Stomach (tissue), 8 donors: ENCODE measurements at regions not wholly inside any gene's neighbourhood (a gene's known extent, or its start where the extent isn't known, plus 50 kb on each side); places are given as distances from the start of the nearest gene placed in this dataset.

Experiments
- DNase-seq, 2 donors: peaks; one replicate each; pipeline versions ENCODE4 v3.0.0 to v3.0.0-alpha.2; 2013 to 2019
- H3K27ac ChIP-seq, 5 donors: fragments of 200-600 bp in 4 of 5; sonication (generic) in 4 of 5; one replicate each; pipeline ENCODE4 v1.5.1; 2013 to 2019; ENCODE audit warnings: mild to moderate bottlenecking in 1 of 5, moderate library complexity in 1 of 5
- H3K27me3 ChIP-seq, 3 donors: fragments of 200-600 bp; sonication (generic); one replicate each; pipeline ENCODE4 v1.5.1; 2017 to 2019; ENCODE audit warnings: mixed run types in 1 of 3
- H3K36me3 ChIP-seq, 4 donors: fragments of 200-600 bp; sonication (generic); 1 replicate in 3 of 4; 2 replicates in 1 of 4; pipeline ENCODE4 v1.5.1; 2016 to 2019
- H3K4me1 ChIP-seq, 4 donors: fragments of 200-600 bp; sonication (generic); one replicate each; pipeline ENCODE4 v1.5.1; 2016 to 2019
- H3K4me3 ChIP-seq, 4 donors: fragments of 200-600 bp; sonication (generic) in 3 of 4; one replicate each; pipeline ENCODE4 v1.5.1; 2016 to 2019; ENCODE audit warnings: mild to moderate bottlenecking in 1 of 4
- H3K9me3 ChIP-seq, 4 donors: fragments of 200-600 bp; sonication (generic); one replicate each; pipeline ENCODE4 v1.5.1; 2016 to 2019
- EP300 ChIP-seq: sonication (generic); formaldehyde crosslinking; IDR thresholded peaks from one replicate; pipeline ENCODE4 v1.6.1; 2017; ENCODE audit warnings: antibody characterized with exemption
- POLR2A ChIP-seq, 4 donors: fragments of 450-650 bp; IDR thresholded peaks; one replicate each; pipeline ENCODE4 v1.6.1; 2016; ENCODE audit warnings: antibody characterized with exemption in 4 of 4, control low read depth in 2 of 4, mild to moderate bottlenecking in 1 of 4, moderate library complexity in 1 of 4
- POLR2AphosphoS5 ChIP-seq, 3 donors: sonication (generic); formaldehyde crosslinking; IDR thresholded peaks; one replicate each; pipeline ENCODE4 v1.6.1; 2016; ENCODE audit warnings: antibody characterized with exemption in 3 of 3
- WGBS, 5 donors: extraction: QIAGEN DNeasy Blood & Tissue Kit in 3 of 5; methylation state at CpG; one replicate each; pipeline versions ENCODE4 v1.1.5 to v1.1.7; 2013 to 2018; 5-methylcytosine and 5-hydroxymethylcytosine counted together
- intact Hi-C: fragments of 100-400 bp; cut with DNase I; formaldehyde crosslinking; loops from one replicate; pipeline ENCODE4 v1.15.1; 2023; ENCODE audit warnings: low total_unique reads
- TF ChIP-seq, protein P1 (sequence below), 7 experiments: fragments of 450-650 bp in 4 of 7; fragments of 200-600 bp in 3 of 7; sonication (generic) in 3 of 7; IDR thresholded peaks; one replicate each; pipeline ENCODE4 v1.5.1; 2016 to 2019; ENCODE audit warnings: antibody characterized with exemption in 7 of 7, control low read depth in 2 of 7, mild to moderate bottlenecking in 1 of 7
- donor health status: healthy with polysubstance abuse.
- donor health status: Bipolar disorder and iron deficiency.
- donor health status: healthy.

DNA sequence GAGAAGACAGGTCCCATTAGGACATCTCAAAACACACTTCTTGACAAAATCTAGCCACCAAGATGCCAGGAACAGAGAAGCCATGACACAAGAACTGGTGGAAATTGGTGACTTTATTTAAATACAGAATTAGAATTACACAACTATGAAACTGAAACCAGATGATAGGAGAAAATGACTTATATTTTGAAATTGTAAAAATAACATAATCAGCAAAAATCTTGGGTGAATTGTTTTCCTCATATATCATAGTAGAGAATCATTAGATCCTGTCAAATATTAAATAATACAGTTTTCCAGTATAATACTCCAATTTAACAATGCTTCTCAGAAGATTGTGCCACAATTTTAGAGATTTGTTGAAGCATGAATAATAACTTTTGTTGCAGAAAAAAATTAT lies 81.5 kb upstream of the MROH9 start:
- H3K36me3 ChIP-seq, result no peaks in the 10 kb centered on the region
- H3K27ac ChIP-seq, result no peak overlapping the region
- DNase-seq, result no peak
- H3K27me3 ChIP-seq, result no peaks in the 10 kb centered on the region
- H3K9me3 ChIP-seq, result no peaks in the 10 kb centered on the region
- intact Hi-C loops, result no loop called here
- H3K4me1 ChIP-seq, result no peaks in the 10 kb centered on the region
- TF ChIP-seq, protein P1, sequence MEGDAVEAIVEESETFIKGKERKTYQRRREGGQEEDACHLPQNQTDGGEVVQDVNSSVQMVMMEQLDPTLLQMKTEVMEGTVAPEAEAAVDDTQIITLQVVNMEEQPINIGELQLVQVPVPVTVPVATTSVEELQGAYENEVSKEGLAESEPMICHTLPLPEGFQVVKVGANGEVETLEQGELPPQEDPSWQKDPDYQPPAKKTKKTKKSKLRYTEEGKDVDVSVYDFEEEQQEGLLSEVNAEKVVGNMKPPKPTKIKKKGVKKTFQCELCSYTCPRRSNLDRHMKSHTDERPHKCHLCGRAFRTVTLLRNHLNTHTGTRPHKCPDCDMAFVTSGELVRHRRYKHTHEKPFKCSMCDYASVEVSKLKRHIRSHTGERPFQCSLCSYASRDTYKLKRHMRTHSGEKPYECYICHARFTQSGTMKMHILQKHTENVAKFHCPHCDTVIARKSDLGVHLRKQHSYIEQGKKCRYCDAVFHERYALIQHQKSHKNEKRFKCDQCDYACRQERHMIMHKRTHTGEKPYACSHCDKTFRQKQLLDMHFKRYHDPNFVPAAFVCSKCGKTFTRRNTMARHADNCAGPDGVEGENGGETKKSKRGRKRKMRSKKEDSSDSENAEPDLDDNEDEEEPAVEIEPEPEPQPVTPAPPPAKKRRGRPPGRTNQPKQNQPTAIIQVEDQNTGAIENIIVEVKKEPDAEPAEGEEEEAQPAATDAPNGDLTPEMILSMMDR (IDR thresholded peaks at IDR 0.05), result no peak
- no peak for TF ChIP-seq POLR2AphosphoS5 (IDR thresholded peaks at IDR 0.05)
- no peak for TF ChIP-seq EP300
- no peak for TF ChIP-seq POLR2A (IDR thresholded peaks at IDR 0.05)
- H3K4me3 ChIP-seq, result no peak overlapping the region

GRCh38 chr1:170854677-170855076 lies 80.7 kb upstream of the MROH9 start:
- intact Hi-C loops, result no loop called here
- DNase-seq, result no peak
- H3K27ac ChIP-seq, result no peak overlapping the region
- no peaks in the 10 kb centered on the region for H3K27me3 ChIP-seq
- H3K4me3 ChIP-seq, result no peak overlapping the region
- no peaks in the 10 kb centered on the region for H3K9me3 ChIP-seq
- TF ChIP-seq POLR2A (IDR thresholded peaks at IDR 0.05) (no peak), EP300 (no peak), POLR2AphosphoS5 (IDR thresholded peaks at IDR 0.05) (no peak)
- TF ChIP-seq, protein P1 (IDR thresholded peaks at IDR 0.05), result no peak
- H3K36me3 ChIP-seq, result no peaks in the 10 kb centered on the region
- no peaks in the 10 kb centered on the region for H3K4me1 ChIP-seq
- 61 to 72% (median 64%) methylated on average over 5 of the region's 5 CpGs for WGBS, 5 donors

- Histone ChIP-seq H3K27ac (no peak overlapping the region), H3K36me3 (no peaks in the 10 kb centered on the region), H3K4me3 (no peak overlapping the region), H3K9me3 (no peaks in the 10 kb centered on the region), H3K27me3 (no peaks in the 10 kb centered on the region), H3K4me1 (no peaks in the 10 kb centered on the region)
- DNase-seq, result no peak
- intact Hi-C loops, result no loop called here
- 73 to 84% (median 81%) methylated on average over 4 of the region's 4 CpGs for WGBS, 5 donors
- TF ChIP-seq EP300 (no peak), POLR2AphosphoS5 (IDR thresholded peaks at IDR 0.05) (no peak), POLR2A (IDR thresholded peaks at IDR 0.05) (no peak)
- TF ChIP-seq, protein P1 (IDR thresholded peaks at IDR 0.05), result no peak
Measured at GRCh38 chr1:170856455-170856854, 78.9 kb upstream of the MROH9 start.

GRCh38 chr1:170857955-170858354 lies 77.4 kb upstream of the MROH9 start:
- no peak overlapping the region for H3K27ac ChIP-seq
- intact Hi-C loops, result no loop called here
- H3K36me3 ChIP-seq, result no peaks in the 10 kb centered on the region
- no peaks in the 10 kb centered on the region for H3K4me1 ChIP-seq
- no peaks in the 10 kb centered on the region for H3K9me3 ChIP-seq
- H3K4me3 ChIP-seq, result no peak overlapping the region
- H3K27me3 ChIP-seq, result no peaks in the 10 kb centered on the region
- TF ChIP-seq EP300 (no peak), POLR2A (IDR thresholded peaks at IDR 0.05) (no peak), POLR2AphosphoS5 (IDR thresholded peaks at IDR 0.05) (no peak)
- TF ChIP-seq, protein P1 (IDR thresholded peaks at IDR 0.05), result no peak
- no peak for DNase-seq
